Stomach (tissue), 8 donors: ENCODE measurements at regions not wholly inside any gene's neighbourhood (a gene's known extent, or its start where the extent isn't known, plus 50 kb on each side); places are given as distances from the start of the nearest gene placed in this dataset.

Source experiments
- DNase-seq, 2 donors: peaks; one replicate each; pipeline versions ENCODE4 v3.0.0 to v3.0.0-alpha.2; 2013 to 2019
- H3K27ac ChIP-seq, 5 donors: fragments of 200-600 bp in 4 of 5; sonication (generic) in 4 of 5; one replicate each; pipeline ENCODE4 v1.5.1; 2013 to 2019; ENCODE audit warnings: mild to moderate bottlenecking in 1 of 5, moderate library complexity in 1 of 5
- H3K27me3 ChIP-seq, 3 donors: fragments of 200-600 bp; sonication (generic); one replicate each; pipeline ENCODE4 v1.5.1; 2017 to 2019; ENCODE audit warnings: mixed run types in 1 of 3
- H3K36me3 ChIP-seq, 4 donors: fragments of 200-600 bp; sonication (generic); 1 replicate in 3 of 4; 2 replicates in 1 of 4; pipeline ENCODE4 v1.5.1; 2016 to 2019
- H3K4me1 ChIP-seq, 4 donors: fragments of 200-600 bp; sonication (generic); one replicate each; pipeline ENCODE4 v1.5.1; 2016 to 2019
- H3K4me3 ChIP-seq, 4 donors: fragments of 200-600 bp; sonication (generic) in 3 of 4; one replicate each; pipeline ENCODE4 v1.5.1; 2016 to 2019; ENCODE audit warnings: mild to moderate bottlenecking in 1 of 4
- H3K9me3 ChIP-seq, 4 donors: fragments of 200-600 bp; sonication (generic); one replicate each; pipeline ENCODE4 v1.5.1; 2016 to 2019
- EP300 ChIP-seq: sonication (generic); formaldehyde crosslinking; IDR thresholded peaks from one replicate; pipeline ENCODE4 v1.6.1; 2017; ENCODE audit warnings: antibody characterized with exemption
- POLR2A ChIP-seq, 4 donors: fragments of 450-650 bp; IDR thresholded peaks; one replicate each; pipeline ENCODE4 v1.6.1; 2016; ENCODE audit warnings: antibody characterized with exemption in 4 of 4, control low read depth in 2 of 4, mild to moderate bottlenecking in 1 of 4, moderate library complexity in 1 of 4
- POLR2AphosphoS5 ChIP-seq, 3 donors: sonication (generic); formaldehyde crosslinking; IDR thresholded peaks; one replicate each; pipeline ENCODE4 v1.6.1; 2016; ENCODE audit warnings: antibody characterized with exemption in 3 of 3
- WGBS, 5 donors: extraction: QIAGEN DNeasy Blood & Tissue Kit in 3 of 5; methylation state at CpG; one replicate each; pipeline versions ENCODE4 v1.1.5 to v1.1.7; 2013 to 2018; 5-methylcytosine and 5-hydroxymethylcytosine counted together
- intact Hi-C: fragments of 100-400 bp; cut with DNase I; formaldehyde crosslinking; loops from one replicate; pipeline ENCODE4 v1.15.1; 2023; ENCODE audit warnings: low total_unique reads
- TF ChIP-seq, protein P1 (sequence below), 7 experiments: fragments of 450-650 bp in 4 of 7; fragments of 200-600 bp in 3 of 7; sonication (generic) in 3 of 7; IDR thresholded peaks; one replicate each; pipeline ENCODE4 v1.5.1; 2016 to 2019; ENCODE audit warnings: antibody characterized with exemption in 7 of 7, control low read depth in 2 of 7, mild to moderate bottlenecking in 1 of 7
- donor health status: healthy with polysubstance abuse.
- donor health status: Bipolar disorder and iron deficiency.
- donor health status: healthy.

DNA sequence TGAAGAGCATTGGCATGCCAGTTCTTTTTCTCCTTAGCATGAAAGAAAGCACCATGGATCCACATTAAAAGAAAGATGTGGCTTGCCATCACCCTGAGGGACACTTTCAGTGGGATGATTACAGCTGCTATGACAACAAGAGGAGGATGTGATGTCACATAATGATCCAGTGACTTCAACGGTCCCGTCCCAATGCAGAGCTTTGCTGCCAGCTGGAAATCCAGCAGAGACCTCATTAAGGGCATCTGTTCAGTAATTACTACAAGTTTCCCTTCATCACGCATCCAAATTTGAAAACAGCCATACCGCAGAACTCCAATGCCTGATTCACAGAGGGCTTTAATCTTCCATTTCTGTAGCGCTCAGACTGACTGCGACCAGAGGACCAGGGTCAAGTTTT, 206.6 kb downstream of the LSM5 start:
- DNase-seq: peak in 1 of 2 donors; percentile 39
- H3K9me3 ChIP-seq: no peaks in the 10 kb centered on the region
- no peaks in the 10 kb centered on the region for H3K36me3 ChIP-seq
- TF ChIP-seq EP300 (no peak), POLR2A (IDR thresholded peaks at IDR 0.05) (no peak), POLR2AphosphoS5 (IDR thresholded peaks at IDR 0.05) (no peak)
- TF ChIP-seq, protein P1, sequence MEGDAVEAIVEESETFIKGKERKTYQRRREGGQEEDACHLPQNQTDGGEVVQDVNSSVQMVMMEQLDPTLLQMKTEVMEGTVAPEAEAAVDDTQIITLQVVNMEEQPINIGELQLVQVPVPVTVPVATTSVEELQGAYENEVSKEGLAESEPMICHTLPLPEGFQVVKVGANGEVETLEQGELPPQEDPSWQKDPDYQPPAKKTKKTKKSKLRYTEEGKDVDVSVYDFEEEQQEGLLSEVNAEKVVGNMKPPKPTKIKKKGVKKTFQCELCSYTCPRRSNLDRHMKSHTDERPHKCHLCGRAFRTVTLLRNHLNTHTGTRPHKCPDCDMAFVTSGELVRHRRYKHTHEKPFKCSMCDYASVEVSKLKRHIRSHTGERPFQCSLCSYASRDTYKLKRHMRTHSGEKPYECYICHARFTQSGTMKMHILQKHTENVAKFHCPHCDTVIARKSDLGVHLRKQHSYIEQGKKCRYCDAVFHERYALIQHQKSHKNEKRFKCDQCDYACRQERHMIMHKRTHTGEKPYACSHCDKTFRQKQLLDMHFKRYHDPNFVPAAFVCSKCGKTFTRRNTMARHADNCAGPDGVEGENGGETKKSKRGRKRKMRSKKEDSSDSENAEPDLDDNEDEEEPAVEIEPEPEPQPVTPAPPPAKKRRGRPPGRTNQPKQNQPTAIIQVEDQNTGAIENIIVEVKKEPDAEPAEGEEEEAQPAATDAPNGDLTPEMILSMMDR (IDR thresholded peaks at IDR 0.05): no peak
- H3K27me3 ChIP-seq: no peaks in the 10 kb centered on the region
- WGBS, 5 donors: 81 to 90% (median 84%) methylated on average over 6 of the region's 6 CpGs
- H3K27ac ChIP-seq: no peak overlapping the region
- no peaks in the 10 kb centered on the region for H3K4me1 ChIP-seq
- H3K4me3 ChIP-seq: no peak overlapping the region
- intact Hi-C loops: no loop called here

- Histone ChIP-seq H3K36me3 (no peaks in the 10 kb centered on the region), H3K4me1 (no peaks in the 10 kb centered on the region), H3K9me3 (no peaks in the 10 kb centered on the region), H3K27me3 (no peaks in the 10 kb centered on the region), H3K27ac (no peak overlapping the region), H3K4me3 (no peak overlapping the region)
- TF ChIP-seq, protein P1 (IDR thresholded peaks at IDR 0.05): no peak
- TF ChIP-seq POLR2A (IDR thresholded peaks at IDR 0.05): no peak
- no peak for TF ChIP-seq EP300
- TF ChIP-seq POLR2AphosphoS5 (IDR thresholded peaks at IDR 0.05): no peak
- intact Hi-C loops: no loop called here
- 45 to 66% (median 57%) methylated on average over 1 of the region's 1 CpG for whole genome bisulfite sequencing, 5 donors
- no peak for DNase-seq
These were observed 209.3 kb upstream of the PDE1C start for GRCh38 chr7:32279500-32279899.

DNA sequence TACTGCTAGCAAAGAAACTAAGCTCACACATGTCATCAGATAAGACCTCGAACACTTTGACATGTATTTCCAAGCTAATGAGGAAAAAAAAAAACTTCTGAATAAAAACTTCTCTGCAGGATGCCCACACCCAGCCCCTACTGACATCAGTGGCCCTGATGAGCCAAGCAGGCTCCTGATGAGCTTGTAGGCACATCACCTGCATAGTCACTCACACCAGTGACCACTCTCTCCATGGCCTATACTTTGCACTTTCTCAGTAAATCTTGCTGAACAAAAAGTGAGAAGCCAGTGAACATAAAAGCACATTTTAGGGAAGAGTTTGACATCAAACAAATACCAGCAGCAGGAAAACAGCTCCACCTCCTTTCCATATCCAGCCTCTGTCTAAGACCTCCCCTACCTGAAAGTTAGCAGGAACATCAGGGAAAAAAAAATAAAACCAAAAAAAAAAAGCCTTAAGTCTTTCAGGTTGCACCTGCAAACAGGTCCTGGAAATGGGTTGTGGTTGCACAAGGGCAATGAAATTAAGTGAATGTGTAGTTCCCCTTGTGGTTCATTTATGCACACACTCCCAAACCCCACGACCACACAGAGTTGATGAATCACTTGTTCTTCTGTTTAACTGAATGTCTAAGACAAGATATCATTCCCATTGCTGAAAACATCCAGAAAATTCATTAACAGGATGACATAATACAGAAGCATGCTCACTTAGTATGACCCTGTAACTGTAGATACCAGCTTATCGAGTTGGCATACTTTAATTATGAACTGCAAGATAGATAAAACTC, 205.2 kb upstream of the PDE1C start:
- Histone ChIP-seq H3K27me3 (no peaks in the 10 kb centered on the region), H3K36me3 (no peaks in the 10 kb centered on the region), H3K4me3 (no peak overlapping the region), H3K9me3 (no peaks in the 10 kb centered on the region), H3K27ac (no peak overlapping the region), H3K4me1 (no peaks in the 10 kb centered on the region)
- DNase-seq: no peak
- intact Hi-C loops: no loop called here
- no peak for TF ChIP-seq POLR2A (IDR thresholded peaks at IDR 0.05)
- no peak for TF ChIP-seq POLR2AphosphoS5 (IDR thresholded peaks at IDR 0.05)
- TF ChIP-seq EP300: no peak
- TF ChIP-seq, protein P1 (IDR thresholded peaks at IDR 0.05): no peak
- 31 to 46% (median 42%) methylated on average over 3 of the region's 3 CpGs for WGBS, 5 donors

DNA sequence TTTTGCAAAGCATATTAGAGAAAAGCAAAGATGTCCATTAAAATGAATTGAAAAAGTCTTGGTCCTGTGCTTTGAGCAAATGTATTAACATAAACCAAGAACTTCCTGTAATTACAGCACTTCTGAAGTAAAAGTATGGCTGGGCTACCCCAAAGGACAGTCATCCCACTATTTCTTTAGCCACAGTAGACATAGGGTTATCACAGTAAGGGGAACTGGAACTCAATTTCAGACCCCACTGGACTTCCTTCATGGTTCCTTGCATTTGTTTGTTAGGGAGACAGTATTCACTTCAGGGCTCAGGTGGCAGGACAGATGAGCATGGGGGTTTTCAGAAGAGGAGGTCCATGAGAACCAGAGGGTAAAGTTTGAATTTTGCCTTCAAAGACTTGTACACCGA, 203.1 kb upstream of the PDE1C start:
- no peaks in the 10 kb centered on the region for H3K36me3 ChIP-seq
- 85 to 97% (median 92%) methylated on average over 1 of the region's 1 CpG for WGBS, 5 donors
- DNase-seq: no peak
- no peaks in the 10 kb centered on the region for H3K27me3 ChIP-seq
- TF ChIP-seq, protein P1 (IDR thresholded peaks at IDR 0.05): no peak
- TF ChIP-seq POLR2A (IDR thresholded peaks at IDR 0.05): no peak
- no peak for TF ChIP-seq POLR2AphosphoS5 (IDR thresholded peaks at IDR 0.05)
- TF ChIP-seq EP300: no peak
- H3K4me1 ChIP-seq: no peaks in the 10 kb centered on the region
- no peak overlapping the region for H3K27ac ChIP-seq
- intact Hi-C loops: no loop called here
- no peak overlapping the region for H3K4me3 ChIP-seq
- no peaks in the 10 kb centered on the region for H3K9me3 ChIP-seq
